OCI-M2 (cell line): ENCODE measurements at regions not wholly inside any gene's neighbourhood (a gene's known extent, or its start where the extent isn't known, plus 50 kb on each side); places are given as distances from the start of the nearest gene placed in this dataset.

Experiments used
- DNase-seq: peaks from one replicate; lab custom pipeline; 2025; ENCODE audit not compliant: unreplicated experiment; lab: John Stamatoyannopoulos, UW

GRCh38 chr9:73845954-73846690 is 651.0 kb upstream of the RORB start:
- DNase-seq = no peak

DNA sequence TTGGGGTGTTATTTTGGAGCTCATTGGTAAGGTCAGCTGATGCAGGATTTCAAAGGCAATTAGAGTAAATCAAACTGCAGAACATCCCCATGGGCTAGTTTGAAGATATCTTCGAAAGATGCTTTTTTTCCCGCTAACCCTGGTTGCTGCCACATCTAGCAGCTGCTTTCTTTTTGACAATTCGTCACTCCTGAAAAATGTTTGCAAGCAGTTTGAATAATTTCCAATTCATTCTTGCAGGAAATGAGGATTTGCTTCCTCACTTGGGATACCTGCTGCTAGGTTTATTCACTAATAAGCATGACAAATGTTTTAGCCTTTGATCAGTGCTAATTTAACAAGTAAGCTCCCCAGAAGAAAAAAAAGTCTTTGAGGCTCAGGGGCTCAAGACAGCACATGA is 649.6 kb upstream of the RORB start:
- no peak for DNase-seq

DNA sequence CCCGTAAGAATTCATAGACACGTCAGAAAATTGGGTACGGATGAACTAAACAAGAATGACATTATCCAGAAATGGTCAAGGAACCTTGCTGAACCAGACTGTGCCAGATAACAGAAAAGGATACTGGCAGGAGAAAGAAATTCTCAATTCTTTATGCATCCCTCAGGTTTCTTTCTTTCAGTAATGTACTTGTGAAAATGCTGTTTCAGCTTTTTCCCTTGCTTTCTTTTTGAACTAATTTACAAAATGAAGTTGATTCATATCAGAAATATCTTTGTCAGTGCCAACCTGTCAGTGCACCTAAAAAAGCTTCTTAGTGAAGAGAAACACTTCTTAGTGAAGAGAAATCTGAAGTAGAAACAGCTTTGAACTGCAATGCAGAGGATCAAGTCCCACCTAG is 643.6 kb upstream of the RORB start:
- no peak for DNase-seq

- no peak for DNase-seq
Measured at GRCh38 chr9:73855206-73855605, 641.9 kb upstream of the RORB start.

- DNase-seq = no peak
Measured at GRCh38 chr9:73863924-73864323, 633.2 kb upstream of the RORB start.

GRCh38 chr9:73866451-73866850 is 630.7 kb upstream of the RORB start:
- DNase-seq = no peak

DNA sequence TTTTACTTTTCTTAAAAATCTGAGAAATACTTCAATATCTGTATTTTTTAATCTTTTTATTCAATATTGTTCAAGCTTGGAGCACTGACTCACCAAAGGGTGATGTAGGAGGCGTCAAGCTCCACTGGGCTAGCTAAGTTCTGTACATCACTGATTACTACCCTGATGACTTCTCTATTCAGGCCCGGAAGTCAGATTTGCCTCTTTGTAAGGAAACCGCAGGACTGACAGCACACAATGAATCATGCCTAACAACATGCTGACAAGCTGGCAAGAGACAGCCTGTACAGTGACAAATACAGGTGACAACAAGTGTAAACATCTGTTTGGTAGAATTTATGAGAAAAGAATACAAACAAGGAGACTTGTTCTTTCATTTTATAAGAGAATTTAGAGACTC is 627.9 kb upstream of the RORB start:
- no peak for DNase-seq

DNA sequence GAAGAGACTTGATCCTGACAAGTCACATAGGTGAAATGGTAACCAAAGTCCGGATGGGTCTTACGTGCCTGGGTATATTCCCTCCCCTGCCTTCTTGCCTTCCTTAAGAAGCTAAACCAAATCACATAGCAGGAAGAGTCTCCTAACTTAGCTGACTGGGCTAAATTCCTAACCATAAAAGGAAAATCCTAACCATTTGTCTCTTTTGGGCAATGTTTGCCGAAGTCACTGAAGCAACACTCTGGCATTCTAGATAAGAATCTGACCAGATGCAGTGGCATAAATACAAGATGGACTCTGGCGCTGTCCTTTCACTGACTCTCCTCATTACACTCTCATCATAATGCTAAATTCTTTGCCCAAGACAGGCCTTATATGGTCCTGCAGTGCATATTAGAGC is 625.5 kb upstream of the RORB start:
- no peak for DNase-seq

DNA sequence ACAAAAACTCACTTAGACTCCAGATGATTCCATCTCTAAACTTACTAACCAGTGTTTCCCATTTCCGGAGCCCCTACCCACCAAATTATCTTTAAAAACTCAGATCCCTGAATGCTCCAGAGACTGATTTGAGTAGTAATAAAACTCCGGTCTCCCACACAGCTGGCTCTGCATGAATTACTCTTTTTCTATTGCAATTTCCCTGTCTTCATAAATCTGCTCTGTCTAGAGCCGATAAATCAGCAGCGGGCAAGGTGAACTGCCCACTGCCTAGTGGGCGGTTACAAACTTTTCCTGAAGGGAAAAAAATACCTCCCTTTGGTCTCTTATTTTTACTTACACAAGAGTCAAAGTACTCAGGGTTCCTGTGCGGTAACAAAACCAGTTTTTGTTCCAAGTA is 624.4 kb upstream of the RORB start:
- DNase-seq = no peak

GRCh38 chr9:73880101-73880500 is 617.0 kb upstream of the RORB start:
- DNase-seq = no peak

GRCh38 chr9:73889023-73889422 is 608.1 kb upstream of the RORB start:
- no peak for DNase-seq

DNA sequence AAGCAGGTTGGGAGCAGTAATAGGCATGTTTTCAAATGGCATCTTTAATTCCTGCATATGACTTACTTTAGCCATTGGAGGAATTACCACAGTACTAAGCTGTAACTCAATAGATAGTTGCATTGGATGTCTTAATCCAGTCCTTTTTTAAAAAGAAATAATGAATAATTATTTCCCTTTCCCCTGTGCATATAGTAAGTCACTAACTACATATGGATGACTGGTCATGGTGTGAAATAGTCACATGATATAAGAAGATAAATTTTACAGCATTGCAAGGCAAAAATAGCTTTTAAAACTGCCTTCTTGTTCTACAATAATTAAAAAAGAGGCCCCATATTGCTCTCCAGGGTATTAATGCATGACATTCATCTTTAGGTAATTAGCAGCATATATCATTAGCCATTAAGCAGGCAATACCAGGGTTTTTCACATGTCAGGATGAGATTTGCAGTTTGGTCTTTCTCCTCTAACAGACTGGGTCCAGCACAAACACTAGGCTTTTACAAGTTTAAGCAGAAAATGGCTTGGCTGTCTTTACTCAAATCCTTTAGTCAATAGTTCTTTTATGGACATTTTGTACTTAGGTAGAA is 606.4 kb upstream of the RORB start:
- no peak for DNase-seq

DNA sequence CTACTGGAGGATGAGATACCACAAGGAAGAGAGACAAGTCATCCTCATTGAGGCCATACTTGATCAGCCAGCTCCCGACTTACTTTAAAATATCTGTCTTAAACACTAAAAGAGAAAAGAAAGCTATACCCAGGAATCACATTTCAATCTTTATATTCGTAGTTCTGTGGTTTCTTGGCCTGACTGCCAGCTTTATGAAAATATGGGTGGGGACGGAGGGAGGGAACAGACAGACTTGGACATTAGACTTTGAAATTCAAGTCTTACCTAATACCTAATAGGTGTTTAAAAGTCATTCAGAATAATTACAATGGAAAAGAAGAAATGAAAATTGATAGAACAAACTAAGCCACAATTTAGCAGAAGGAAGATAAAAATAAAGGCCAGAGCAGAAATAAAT is 604.8 kb upstream of the RORB start:
- no peak for DNase-seq

DNA sequence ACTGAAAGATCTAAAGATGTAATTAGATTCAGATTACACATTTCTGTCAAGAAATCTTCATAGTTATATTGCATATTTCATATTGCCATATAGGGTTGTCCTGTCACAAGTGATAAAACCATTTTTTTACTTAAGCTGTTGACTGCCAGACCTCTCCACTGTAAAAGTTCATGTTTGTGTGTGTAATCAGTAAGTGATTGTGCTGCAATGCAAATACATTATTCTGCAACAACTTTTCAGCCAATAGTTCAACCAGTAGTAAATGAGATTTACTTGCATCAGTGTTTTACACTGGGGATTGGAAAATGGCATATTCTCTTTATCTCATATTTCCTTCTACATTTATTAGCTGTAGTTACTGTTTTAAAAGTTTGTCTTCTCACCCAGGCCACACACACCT is 603.9 kb upstream of the RORB start:
- no peak for DNase-seq

DNA sequence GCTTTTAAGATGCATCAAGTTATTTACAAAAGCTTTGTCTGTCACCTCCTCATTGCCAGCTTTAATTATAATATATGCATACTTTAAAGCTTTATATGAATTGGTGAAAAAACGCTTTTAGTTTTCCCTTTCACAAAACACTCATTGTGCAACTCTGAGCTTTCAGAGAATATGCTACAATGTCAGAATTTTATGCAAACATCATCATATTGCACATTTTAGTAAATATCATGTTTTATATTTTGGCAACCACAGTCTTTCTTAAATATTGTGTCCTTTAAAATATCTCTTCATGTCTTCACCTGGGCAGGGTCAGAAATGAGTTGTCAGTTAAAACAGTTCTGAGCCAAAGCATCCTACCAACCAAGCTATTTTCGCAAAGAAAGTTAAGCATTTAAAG is 601.1 kb upstream of the RORB start:
- DNase-seq = no peak

GRCh38 chr9:73906671-73907070 is 590.5 kb upstream of the RORB start:
- no peak for DNase-seq

- no peak for DNase-seq
Measured at GRCh38 chr9:73911804-73912203, 585.3 kb upstream of the RORB start.

GRCh38 chr9:73916016-73916673 is 581.0 kb upstream of the RORB start:
- no peak for DNase-seq

- DNase-seq = no peak
Measured at GRCh38 chr9:73919712-73920111, 577.4 kb upstream of the RORB start.

GRCh38 chr9:73923796-73924195 is 573.3 kb upstream of the RORB start:
- no peak for DNase-seq

DNA sequence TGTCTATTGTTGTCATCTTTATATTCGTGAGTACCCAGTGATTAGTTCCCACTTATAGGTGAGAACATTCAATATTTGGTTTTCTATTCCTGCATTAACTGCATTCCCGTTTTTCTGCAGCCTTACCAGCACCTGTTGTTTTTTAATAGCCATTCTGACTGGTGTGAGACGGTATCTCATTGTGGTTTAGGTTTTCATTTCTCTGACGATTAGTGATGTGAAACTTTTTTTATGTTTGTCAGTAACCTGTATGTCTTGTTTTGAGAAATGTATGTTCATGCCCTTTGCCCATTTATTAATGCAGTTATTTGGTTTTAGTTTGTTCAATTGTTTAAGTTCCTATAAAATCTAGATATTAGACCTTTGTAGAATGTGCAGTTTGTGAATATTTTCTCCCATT is 546.0 kb upstream of the RORB start:
- DNase-seq = no peak

GRCh38 chr9:73962792-73963191 is 534.3 kb upstream of the RORB start:
- DNase-seq = no peak

GRCh38 chr9:73969936-73970335 is 527.2 kb upstream of the RORB start:
- no peak for DNase-seq
